PC-3 (cell line): ENCODE measurements at regions not wholly inside any gene's neighbourhood (a gene's known extent, or its start where the extent isn't known, plus 50 kb on each side); places are given as distances from the start of the nearest gene placed in this dataset.

Experiments
- ATAC-seq: fragments of 200-7000 bp; cut with Tn5 transposase; 2 replicates; pipeline ENCODE4 v1.9.1; 2020; ENCODE audit warnings: mild to moderate bottlenecking, moderate library complexity
- BruUV-seq: library from RNA; stranded (reverse); fragments of 400-500 nt; replicated peaks from 2 replicates; lab custom pipeline; 2021; lab: Mats Ljungman, UMichigan
- CTCF ChIA-PET: fragments of 300-600 bp; sonication (Branson Sonifier 250); formaldehyde crosslinking; loops from one replicate; lab custom pipeline; 2022; ENCODE audit warnings: antibody characterized with exemption; lab: Charles Lee
- POLR2A ChIA-PET: fragments of 300-600 bp; sonication (Branson Sonifier 250); formaldehyde crosslinking; loops from one replicate; lab custom pipeline; 2022; ENCODE audit warnings: antibody characterized with exemption; ENCODE audit not compliant: unreplicated experiment; lab: Charles Lee
- DNase-seq: peaks from one replicate; pipeline ENCODE4 v3.0.0-alpha.2; 2015
- H2AFZ ChIP-seq: fragments of 300-600 bp; sonication (generic); 2 replicates; pipeline ENCODE4 v1.6.0; 2016; ENCODE audit warnings: antibody characterized with exemption, low read length
- H3F3A ChIP-seq: fragments of 300-600 bp; sonication (generic); one replicate; pipeline ENCODE4 v1.6.0; 2017; ENCODE audit warnings: antibody characterized with exemption, low read length, control low read depth, mild to moderate bottlenecking; ENCODE audit not compliant: unreplicated experiment
- H3K27ac ChIP-seq: fragments of 300-600 bp; sonication (generic); 2 replicates; pipeline ENCODE4 v1.5.1; 2016; ENCODE audit warnings: mild to moderate bottlenecking, low read length
- H3K27me3 ChIP-seq: fragments of 300-600 bp; sonication (generic); 2 replicates; pipeline ENCODE4 v1.6.1; 2016; ENCODE audit warnings: low read length, mixed read lengths
- H3K36me3 ChIP-seq: fragments of 300-600 bp; sonication (generic); 2 replicates; pipeline ENCODE4 v1.6.1; 2016; ENCODE audit warnings: low read depth, mixed run types, low read length, mixed read lengths
- H3K4me1 ChIP-seq: fragments of 300-600 bp; sonication (generic); 2 replicates; pipeline ENCODE4 v1.5.1; 2016; ENCODE audit warnings: low read length; ENCODE audit not compliant: insufficient read depth
- H3K4me2 ChIP-seq: fragments of 300-600 bp; sonication (generic); 2 replicates; pipeline ENCODE4 v1.6.0; 2016; ENCODE audit warnings: low read length
- H3K4me3 ChIP-seq: fragments of 300-600 bp; sonication (generic); 2 replicates; pipeline ENCODE4 v1.5.1; 2016; ENCODE audit warnings: mild to moderate bottlenecking, low read length, mixed read lengths
- H3K79me2 ChIP-seq: fragments of 300-600 bp; sonication (generic); 2 replicates; pipeline ENCODE4 v1.6.1; 2017; ENCODE audit warnings: low read length, mixed read lengths
- H3K9ac ChIP-seq: fragments of 300-600 bp; sonication (generic); 2 replicates; pipeline ENCODE4 v1.6.0; 2016; ENCODE audit warnings: mild to moderate bottlenecking, low read length
- H3K9me2 ChIP-seq: fragments of 300-600 bp; sonication (generic); replicated peaks from 2 replicates; pipeline ENCODE4 v1.6.1; 2016; ENCODE audit warnings: mixed run types, low read length, mixed read lengths
- H3K9me3 ChIP-seq: fragments of 300-600 bp; sonication (generic); 2 replicates; pipeline ENCODE4 v1.6.1; 2016; ENCODE audit warnings: low read length, mixed read lengths
- H4K20me1 ChIP-seq: fragments of 300-600 bp; sonication (generic); 2 replicates; pipeline ENCODE4 v1.6.1; 2016; ENCODE audit warnings: low read length, mixed read lengths
- EZH2 ChIP-seq: fragments of 300-600 bp; sonication (generic); IDR thresholded peaks from one replicate; pipeline ENCODE4 v1.6.1; 2017; ENCODE audit warnings: antibody characterized with exemption, mild to moderate bottlenecking, low read length; ENCODE audit not compliant: unreplicated experiment
- EZH2phosphoT487 ChIP-seq: fragments of 300-600 bp; sonication (generic); IDR thresholded peaks from 2 replicates; pipeline ENCODE4 v1.6.1; 2018; ENCODE audit warnings: mild to moderate bottlenecking, antibody characterized with exemption, low read length, borderline replicate concordance
- intact Hi-C: fragments of 100-400 bp; cut with micrococcal nuclease; formaldehyde crosslinking; loops from 2 replicates; pipeline ENCODE4 v1.9.0; 2023
- TF ChIP-seq, protein P1 (sequence below): fragments of 300-600 bp; sonication (generic); conservative IDR thresholded peaks from 2 replicates; pipeline ENCODE4 v1.5.1; 2017; ENCODE audit warnings: antibody characterized with exemption, low read depth, mild to moderate bottlenecking, low read length

- BruUV-seq: no TSS peak
- no peak overlapping the region for H3K9ac ChIP-seq
- no peak overlapping the region for H3K27ac ChIP-seq
- no peaks in the 10 kb centered on the region for H4K20me1 ChIP-seq
- no peaks in the 10 kb centered on the region for H3K79me2 ChIP-seq
- CTCF ChIA-PET: no interaction called here
- H3K9me3 ChIP-seq: no peaks in the 10 kb centered on the region
- H3K4me1 ChIP-seq: no peaks in the 10 kb centered on the region
- no peaks in the 10 kb centered on the region for H3K36me3 ChIP-seq
- no peak overlapping the region for H2AFZ ChIP-seq
- POLR2A ChIA-PET: no interaction called here
- TF ChIP-seq EZH2 (no peak), EZH2phosphoT487 (no peak)
- TF ChIP-seq, protein P1, sequence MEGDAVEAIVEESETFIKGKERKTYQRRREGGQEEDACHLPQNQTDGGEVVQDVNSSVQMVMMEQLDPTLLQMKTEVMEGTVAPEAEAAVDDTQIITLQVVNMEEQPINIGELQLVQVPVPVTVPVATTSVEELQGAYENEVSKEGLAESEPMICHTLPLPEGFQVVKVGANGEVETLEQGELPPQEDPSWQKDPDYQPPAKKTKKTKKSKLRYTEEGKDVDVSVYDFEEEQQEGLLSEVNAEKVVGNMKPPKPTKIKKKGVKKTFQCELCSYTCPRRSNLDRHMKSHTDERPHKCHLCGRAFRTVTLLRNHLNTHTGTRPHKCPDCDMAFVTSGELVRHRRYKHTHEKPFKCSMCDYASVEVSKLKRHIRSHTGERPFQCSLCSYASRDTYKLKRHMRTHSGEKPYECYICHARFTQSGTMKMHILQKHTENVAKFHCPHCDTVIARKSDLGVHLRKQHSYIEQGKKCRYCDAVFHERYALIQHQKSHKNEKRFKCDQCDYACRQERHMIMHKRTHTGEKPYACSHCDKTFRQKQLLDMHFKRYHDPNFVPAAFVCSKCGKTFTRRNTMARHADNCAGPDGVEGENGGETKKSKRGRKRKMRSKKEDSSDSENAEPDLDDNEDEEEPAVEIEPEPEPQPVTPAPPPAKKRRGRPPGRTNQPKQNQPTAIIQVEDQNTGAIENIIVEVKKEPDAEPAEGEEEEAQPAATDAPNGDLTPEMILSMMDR: no peak
- intact Hi-C loops: no loop called here
- DNase-seq: no peak
- H3K9me2 ChIP-seq: no peaks in the 10 kb centered on the region
- no peak overlapping the region for H3K4me3 ChIP-seq
- H3K27me3 ChIP-seq: no peaks in the 10 kb centered on the region
- H3F3A ChIP-seq: no peaks in the 10 kb centered on the region
- ATAC-seq: no peak
- no peak overlapping the region for H3K4me2 ChIP-seq
Observed at GRCh38 chr2:123163398-123163797, 861.7 kb upstream of the CNTNAP5 start.

- H3K4me1 ChIP-seq: no peaks in the 10 kb centered on the region
- H3F3A ChIP-seq: no peaks in the 10 kb centered on the region
- H3K79me2 ChIP-seq: no peaks in the 10 kb centered on the region
- no peaks in the 10 kb centered on the region for H3K36me3 ChIP-seq
- H3K9me2 ChIP-seq: no peaks in the 10 kb centered on the region
- intact Hi-C loops: no loop called here
- H3K9ac ChIP-seq: no peak overlapping the region
- ChIA-PET CTCF (no interaction called here), POLR2A (no interaction called here)
- no peaks in the 10 kb centered on the region for H4K20me1 ChIP-seq
- no peak overlapping the region for H3K4me2 ChIP-seq
- H3K27ac ChIP-seq: no peak overlapping the region
- no peak for TF ChIP-seq EZH2phosphoT487
- TF ChIP-seq EZH2: no peak
- TF ChIP-seq, protein P1: no peak
- no peak overlapping the region for H3K4me3 ChIP-seq
- no TSS peak for BruUV-seq
- no peaks in the 10 kb centered on the region for H3K27me3 ChIP-seq
- no peak for ATAC-seq
- H2AFZ ChIP-seq: no peak overlapping the region
- H3K9me3 ChIP-seq: no peaks in the 10 kb centered on the region
- DNase-seq: no peak
Observed at GRCh38 chr2:123164216-123164615, 860.9 kb upstream of the CNTNAP5 start.

DNA sequence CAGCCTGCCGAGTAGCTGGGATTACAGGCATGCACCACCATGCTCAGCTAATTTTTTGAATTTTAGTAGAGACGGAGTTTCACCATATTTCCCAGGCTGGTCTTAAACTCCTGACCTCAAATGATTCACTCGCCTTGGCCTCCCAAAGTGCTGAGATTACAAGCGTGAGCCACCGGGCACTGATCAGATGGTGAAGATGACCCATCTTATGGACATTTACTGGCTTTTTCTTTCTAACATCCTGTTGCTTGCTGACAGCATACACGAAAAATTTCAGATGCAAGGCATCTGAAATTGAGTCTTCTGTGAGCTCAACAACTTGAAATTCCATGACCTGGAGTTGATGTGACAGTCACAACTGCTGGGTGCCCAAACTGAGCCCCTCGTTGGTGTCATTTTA lies 859.5 kb upstream of the CNTNAP5 start:
- POLR2A ChIA-PET: no interaction called here

More for the DNA sequence above, 859.5 kb upstream of the CNTNAP5 start:
- TF ChIP-seq EZH2: no peak
- TF ChIP-seq, protein P1: no peak
- no peak for TF ChIP-seq EZH2phosphoT487
- Histone ChIP-seq H3K79me2 (no peaks in the 10 kb centered on the region), H3K9me2 (no peaks in the 10 kb centered on the region), H3K4me1 (no peaks in the 10 kb centered on the region), H3K9ac (no peak overlapping the region), H3F3A (no peaks in the 10 kb centered on the region), H2AFZ (no peak overlapping the region), H3K27ac (no peak overlapping the region), H3K36me3 (no peaks in the 10 kb centered on the region), H3K4me2 (no peak overlapping the region), H3K4me3 (no peak overlapping the region), H3K9me3 (no peaks in the 10 kb centered on the region), H4K20me1 (no peaks in the 10 kb centered on the region), H3K27me3 (no peaks in the 10 kb centered on the region)
- CTCF ChIA-PET: no interaction called here
- no peak for ATAC-seq
- DNase-seq: no peak
- no TSS peak for BruUV-seq
- intact Hi-C loops: no loop called here
